HepG2 (cell line): ENCODE measurements at regions not wholly inside any gene's neighbourhood (a gene's known extent, or its start where the extent isn't known, plus 50 kb on each side); places are given as distances from the start of the nearest gene placed in this dataset.

Experiments used
- HNF1A ChIP-seq, 2 experiments: sonication (generic) in 1 of 2; formaldehyde crosslinking in 1 of 2; IDR thresholded peaks; 2 replicates each; pipeline versions ENCODE4 v1.4.0 to v1.6.1; 2016 to 2020; ENCODE audit warnings: borderline replicate concordance in 1 of 2, low read depth in 1 of 2, mild to moderate bottlenecking in 1 of 2, missing genetic modification reagents in 1 of 2
- ZNF343 ChIP-seq: sonication (generic); formaldehyde crosslinking; IDR thresholded peaks from 2 replicates; pipeline ENCODE4 v1.4.0; 2020; ENCODE audit warnings: mild to moderate bottlenecking, missing genetic modification reagents

- TF ChIP-seq HNF1A (IDR thresholded peaks at IDR 0.05; ENCODE audit: low read depth): no peak
- no peak for TF ChIP-seq HNF1A (CRISPR knock-in tag; IDR thresholded peaks at IDR 0.05; ENCODE audit: borderline replicate concordance)
- TF ChIP-seq ZNF343 (CRISPR knock-in tag): no peak
Measured at GRCh38 chr5:27497491-27497890, 459.1 kb upstream of the CDH9 start.
